Duodenal mucosa (tissue), 2 donors: ENCODE measurements at regions not wholly inside any gene's neighbourhood (a gene's known extent, or its start where the extent isn't known, plus 50 kb on each side); places are given as distances from the start of the nearest gene placed in this dataset.

Experiments
- H3K27ac ChIP-seq: one replicate; pipeline ENCODE4 v1.7.0; 2013; ENCODE audit warnings: low read depth, low read length
- H3K27me3 ChIP-seq, 2 donors: one replicate each; pipeline ENCODE4 v1.7.0; 2013; ENCODE audit warnings: low read length in 2 of 2, control low read depth in 1 of 2; ENCODE audit not compliant: insufficient read depth in 2 of 2, control insufficient read depth in 1 of 2
- H3K36me3 ChIP-seq, 2 donors: one replicate each; pipeline ENCODE4 v1.7.0; 2013; ENCODE audit warnings: low read length in 2 of 2, control low read depth in 1 of 2; ENCODE audit not compliant: insufficient read depth in 2 of 2, control insufficient read depth in 1 of 2
- H3K4me1 ChIP-seq, 2 donors: one replicate each; pipeline ENCODE4 v1.7.0; 2013; ENCODE audit warnings: low read length in 2 of 2, control low read depth in 1 of 2; ENCODE audit not compliant: insufficient read depth in 2 of 2, control insufficient read depth in 1 of 2
- H3K4me3 ChIP-seq, 2 donors: one replicate each; pipeline ENCODE4 v1.7.0; 2013; ENCODE audit warnings: low read length in 2 of 2, low read depth in 1 of 2
- H3K9ac ChIP-seq, 2 donors: one replicate each; pipeline ENCODE4 v1.7.0; 2013; ENCODE audit warnings: low read length in 2 of 2, low read depth in 1 of 2
- H3K9me3 ChIP-seq, 2 donors: one replicate each; pipeline ENCODE4 v1.7.0; 2013; ENCODE audit warnings: low read length in 2 of 2, control low read depth in 1 of 2; ENCODE audit not compliant: control insufficient read depth in 1 of 2

- H3K27me3 ChIP-seq: no peaks in the 10 kb centered on the region
- H3K9me3 ChIP-seq: no peaks in the 10 kb centered on the region
- no peak overlapping the region for H3K4me3 ChIP-seq
- no peaks in the 10 kb centered on the region for H3K36me3 ChIP-seq
- H3K9ac ChIP-seq: no peak overlapping the region
- H3K4me1 ChIP-seq: no peaks in the 10 kb centered on the region
- H3K27ac ChIP-seq: no peak overlapping the region
These were observed 102.4 kb upstream of the SPTLC3 start for GRCh38 chr20:12906361-12906760.

DNA sequence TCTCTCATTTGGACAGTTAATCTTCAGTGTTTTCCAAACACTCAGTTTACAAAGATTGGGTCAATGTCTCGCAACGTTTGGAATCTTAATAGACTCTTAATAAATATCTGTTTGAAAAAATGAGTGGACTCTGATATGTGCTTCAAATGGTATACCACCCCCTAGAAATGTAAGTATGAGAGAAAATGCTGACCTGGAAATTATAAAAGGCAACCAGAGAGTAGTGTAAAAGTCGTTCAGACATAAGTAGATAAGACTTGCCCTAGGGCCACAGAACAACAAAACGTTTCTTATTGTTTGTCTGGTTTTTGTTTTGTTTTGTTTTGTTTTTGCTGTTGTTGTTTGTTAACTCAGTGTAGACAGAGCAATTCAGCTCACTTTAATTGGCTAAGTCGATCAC is 97.4 kb upstream of the SPTLC3 start:
- no peaks in the 10 kb centered on the region for H3K36me3 ChIP-seq
- H3K9ac ChIP-seq: no peak overlapping the region
- no peaks in the 10 kb centered on the region for H3K27me3 ChIP-seq
- H3K4me1 ChIP-seq: no peaks in the 10 kb centered on the region
- H3K9me3 ChIP-seq: no peaks in the 10 kb centered on the region
- H3K27ac ChIP-seq: no peak overlapping the region
- H3K4me3 ChIP-seq: no peak overlapping the region

DNA sequence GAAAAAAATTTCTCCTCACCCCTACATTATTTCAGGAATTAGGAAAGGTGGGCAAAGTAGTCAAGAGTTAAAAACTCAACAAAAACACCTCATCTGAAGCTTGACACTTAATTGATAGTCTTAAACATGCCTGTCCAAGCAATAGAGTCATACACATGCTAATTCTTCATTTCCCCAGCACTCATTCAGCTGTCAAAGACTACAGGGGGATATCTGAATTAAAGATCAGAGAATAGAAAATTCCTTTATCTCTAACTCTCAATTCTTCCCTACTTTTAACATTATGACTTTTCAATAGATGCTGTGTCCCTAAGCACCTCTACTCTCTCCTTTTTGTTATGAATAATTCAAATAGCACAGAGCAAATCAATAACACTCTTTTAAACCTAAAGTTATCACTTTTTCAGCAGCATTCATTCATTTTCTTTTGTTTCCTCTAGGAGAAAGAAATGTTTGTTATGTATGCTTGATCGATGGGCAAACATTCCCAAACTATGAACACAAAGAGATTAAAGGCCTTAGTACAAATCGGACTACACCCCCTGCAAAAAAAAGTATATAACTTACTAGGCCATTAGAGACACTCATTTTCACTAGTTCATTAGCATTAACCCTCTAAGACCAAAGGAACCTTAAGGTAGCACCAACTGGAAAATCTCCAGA is 94.9 kb upstream of the SPTLC3 start:
- H3K4me3 ChIP-seq: no peak overlapping the region
- H3K27ac ChIP-seq: no peak overlapping the region
- no peaks in the 10 kb centered on the region for H3K4me1 ChIP-seq
- H3K36me3 ChIP-seq: no peaks in the 10 kb centered on the region
- no peaks in the 10 kb centered on the region for H3K9me3 ChIP-seq
- H3K27me3 ChIP-seq: no peaks in the 10 kb centered on the region
- no peak overlapping the region for H3K9ac ChIP-seq

DNA sequence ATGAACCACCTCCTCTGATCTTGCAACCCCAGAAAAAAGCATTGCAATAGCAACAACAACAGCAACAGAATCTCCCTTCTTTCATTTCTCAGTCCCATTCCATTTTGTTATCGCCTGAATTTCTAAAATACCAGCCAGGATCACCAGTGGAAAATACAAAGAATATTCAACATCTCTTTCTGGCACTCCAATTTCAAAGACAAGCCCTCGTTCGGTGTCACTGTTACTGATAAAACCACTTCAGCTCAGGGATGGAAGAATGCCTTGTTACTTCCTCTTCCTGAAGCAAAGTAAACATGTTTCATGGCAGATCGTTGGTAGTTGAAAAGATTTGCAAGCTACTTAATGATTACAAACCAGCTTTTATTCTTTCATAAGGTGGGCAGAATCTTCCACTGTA is 94.0 kb upstream of the SPTLC3 start:
- H3K4me1 ChIP-seq: no peaks in the 10 kb centered on the region
- H3K9ac ChIP-seq: no peak overlapping the region
- H3K27me3 ChIP-seq: no peaks in the 10 kb centered on the region
- no peak overlapping the region for H3K27ac ChIP-seq
- no peaks in the 10 kb centered on the region for H3K36me3 ChIP-seq
- H3K9me3 ChIP-seq: no peaks in the 10 kb centered on the region
- H3K4me3 ChIP-seq: no peak overlapping the region

DNA sequence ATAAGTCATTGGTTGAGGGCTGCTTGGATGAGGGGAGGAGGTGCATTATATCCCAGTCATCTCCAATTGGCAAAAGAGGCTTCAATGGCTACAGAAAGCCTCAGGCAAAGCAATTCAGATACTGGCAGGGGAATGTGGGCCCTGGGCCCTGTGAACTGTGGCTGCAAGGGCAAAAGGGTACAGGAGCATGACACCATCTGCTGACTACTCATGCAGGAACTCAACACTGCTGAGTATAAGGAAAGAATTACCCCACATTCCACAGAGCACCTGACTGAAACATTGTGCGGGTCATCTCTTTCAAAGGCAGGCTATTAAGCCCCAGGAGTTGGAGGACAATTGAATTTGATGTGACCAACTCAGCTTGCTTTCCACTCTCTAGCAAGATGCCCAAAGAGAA is 92.1 kb upstream of the SPTLC3 start:
- Histone ChIP-seq H3K27ac (no peak overlapping the region), H3K36me3 (no peaks in the 10 kb centered on the region), H3K9ac (no peak overlapping the region), H3K4me1 (no peaks in the 10 kb centered on the region), H3K9me3 (no peaks in the 10 kb centered on the region), H3K27me3 (no peaks in the 10 kb centered on the region), H3K4me3 (no peak overlapping the region)

DNA sequence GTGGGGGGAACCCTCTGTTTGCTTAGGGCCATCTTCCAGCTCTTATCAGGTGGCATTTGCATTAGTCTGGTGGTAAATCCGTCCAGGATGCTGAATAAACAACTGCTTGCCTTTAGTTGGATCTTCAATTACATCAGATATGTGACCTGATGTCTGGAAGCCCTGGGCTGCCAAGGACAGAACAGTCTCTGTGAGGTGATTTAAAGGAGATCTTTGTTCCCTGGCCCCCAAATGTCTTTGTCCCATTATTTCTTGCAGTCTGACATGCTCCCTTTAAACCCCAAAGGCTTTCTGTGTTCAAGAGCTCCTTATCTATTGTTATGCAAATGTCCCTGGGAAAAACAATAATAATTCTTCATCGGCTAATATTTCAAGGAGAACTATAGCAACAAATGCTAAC is 84.6 kb upstream of the SPTLC3 start:
- no peaks in the 10 kb centered on the region for H3K27me3 ChIP-seq
- H3K27ac ChIP-seq: no peak overlapping the region
- H3K9me3 ChIP-seq: no peaks in the 10 kb centered on the region
- H3K4me3 ChIP-seq: no peak overlapping the region
- no peaks in the 10 kb centered on the region for H3K4me1 ChIP-seq
- H3K9ac ChIP-seq: no peak overlapping the region
- H3K36me3 ChIP-seq: no peaks in the 10 kb centered on the region

- no peaks in the 10 kb centered on the region for H3K9me3 ChIP-seq
- no peaks in the 10 kb centered on the region for H3K27me3 ChIP-seq
- no peaks in the 10 kb centered on the region for H3K36me3 ChIP-seq
- no peak overlapping the region for H3K4me3 ChIP-seq
- no peaks in the 10 kb centered on the region for H3K4me1 ChIP-seq
- H3K27ac ChIP-seq: no peak overlapping the region
- no peak overlapping the region for H3K9ac ChIP-seq
These were observed 83.5 kb upstream of the SPTLC3 start for GRCh38 chr20:12925210-12925755.

GRCh38 chr20:12925863-12926793 is 82.6 kb upstream of the SPTLC3 start:
- Histone ChIP-seq H3K36me3 (no peaks in the 10 kb centered on the region), H3K27ac (no peak overlapping the region), H3K9me3 (no peaks in the 10 kb centered on the region), H3K27me3 (no peaks in the 10 kb centered on the region), H3K4me1 (no peaks in the 10 kb centered on the region), H3K4me3 (no peak overlapping the region), H3K9ac (no peak overlapping the region)

DNA sequence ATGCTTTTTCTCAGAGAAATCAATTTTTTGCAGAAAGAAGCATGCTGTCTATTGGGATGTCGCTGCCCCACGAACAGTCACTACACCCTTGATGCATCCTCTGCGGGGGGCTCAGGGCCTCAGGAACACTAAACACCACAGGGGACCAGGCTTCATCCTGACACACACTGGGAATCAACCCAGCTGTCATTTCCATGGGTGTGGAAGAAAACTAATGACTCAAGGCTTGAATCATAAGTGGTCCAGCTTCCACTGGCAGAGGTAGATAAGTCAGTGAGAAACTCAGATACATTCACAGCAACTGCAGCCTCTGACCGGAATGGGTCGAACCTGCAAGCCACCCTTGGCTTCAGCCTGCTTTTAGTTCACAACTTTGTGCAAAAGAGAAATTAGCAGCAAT is 81.3 kb upstream of the SPTLC3 start:
- Histone ChIP-seq H3K9me3 (no peaks in the 10 kb centered on the region), H3K27me3 (no peaks in the 10 kb centered on the region), H3K36me3 (no peaks in the 10 kb centered on the region), H3K9ac (no peak overlapping the region), H3K27ac (no peak overlapping the region), H3K4me3 (no peak overlapping the region), H3K4me1 (no peaks in the 10 kb centered on the region)

DNA sequence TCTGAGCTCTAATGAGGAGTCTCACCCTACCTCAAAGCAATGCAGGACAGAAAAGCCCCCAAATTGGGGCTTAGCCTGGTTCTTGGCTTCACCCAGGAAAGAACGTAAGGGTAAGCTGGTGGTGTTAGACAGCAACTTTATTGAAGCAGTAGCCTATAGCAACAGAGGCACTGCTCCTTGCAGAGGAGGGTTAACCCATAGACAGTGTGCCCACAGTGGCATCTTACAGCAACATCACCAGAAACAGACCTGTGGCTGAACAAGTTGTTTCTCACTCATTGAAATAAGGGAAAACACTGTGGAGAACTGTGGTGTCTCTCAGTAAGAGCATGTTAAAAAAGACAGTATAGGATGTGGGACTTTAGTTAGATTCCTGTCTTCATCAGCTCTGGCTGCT is 80.4 kb upstream of the SPTLC3 start:
- Histone ChIP-seq H3K27me3 (no peaks in the 10 kb centered on the region), H3K9me3 (no peaks in the 10 kb centered on the region), H3K27ac (no peak overlapping the region), H3K4me3 (no peak overlapping the region), H3K9ac (no peak overlapping the region), H3K36me3 (no peaks in the 10 kb centered on the region), H3K4me1 (no peaks in the 10 kb centered on the region)
